KG1 (cell line): ENCODE measurements at regions not wholly inside any gene's neighbourhood (a gene's known extent, or its start where the extent isn't known, plus 50 kb on each side); places are given as distances from the start of the nearest gene placed in this dataset.
"Not testable (repeated sequence)": the region's sequence is repeated elsewhere in the genome, so short reads cannot be mapped to it uniquely, and the experiment has no call there.

Experiments
- DNase-seq: peaks from one replicate; lab custom pipeline; 2025; lab: John Stamatoyannopoulos, UW

DNA sequence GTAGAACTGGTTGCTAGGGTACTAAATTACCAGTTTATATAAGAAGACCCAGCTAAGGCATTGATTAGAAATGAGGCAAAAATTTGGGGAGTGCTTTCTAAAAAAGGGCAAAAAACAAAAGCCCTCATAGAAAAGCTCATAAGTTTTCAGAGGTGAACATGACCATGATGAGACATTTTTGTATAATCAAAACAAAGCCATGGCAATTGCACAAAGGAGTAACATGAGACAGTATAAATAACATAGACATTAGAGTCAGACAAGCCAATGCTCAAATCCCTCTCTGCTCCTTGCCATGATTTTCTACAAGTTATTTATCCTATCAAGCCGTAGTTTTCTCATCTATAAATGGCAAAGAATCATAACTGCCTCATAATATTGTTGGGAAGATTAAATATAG, 112.2 kb upstream of the ADTRP start:
- no peak for DNase-seq

DNA sequence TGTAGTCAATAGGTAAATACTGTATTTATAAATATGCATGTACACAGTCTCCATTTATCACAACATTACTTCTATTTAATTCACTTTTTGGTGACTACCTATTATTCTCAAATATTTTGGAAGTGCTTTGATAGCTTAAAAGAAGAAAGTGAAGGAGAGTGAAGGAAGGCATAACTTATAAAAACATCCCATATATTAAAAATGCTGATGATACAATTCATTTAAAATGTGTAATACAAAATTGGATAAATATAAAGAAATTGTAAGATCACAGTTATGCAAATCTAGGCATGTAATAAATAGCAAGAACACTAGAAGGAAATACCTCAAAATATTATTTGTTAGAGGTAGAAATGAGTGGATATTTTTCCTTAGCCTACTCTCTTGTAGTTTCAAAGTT, 111.6 kb upstream of the ADTRP start:
- no peak for DNase-seq

DNA sequence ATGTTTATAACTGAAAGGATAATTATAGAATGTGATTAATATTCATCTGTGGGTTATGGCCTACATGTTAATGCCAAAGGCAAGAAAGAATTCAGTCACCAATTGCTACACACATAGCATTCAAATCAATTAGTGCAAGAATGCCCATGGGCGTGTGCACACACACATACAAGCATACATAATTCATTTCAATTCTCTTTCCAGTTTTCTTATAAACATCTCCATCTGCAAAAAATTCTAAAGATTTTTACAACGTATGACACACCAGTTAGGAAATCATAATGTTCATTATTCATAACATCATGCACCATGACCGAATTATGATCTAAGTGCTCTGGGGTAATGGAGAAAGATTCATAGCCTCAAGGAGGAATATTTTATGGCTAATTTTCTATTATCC, 111.0 kb upstream of the ADTRP start:
- DNase-seq = no peak

DNA sequence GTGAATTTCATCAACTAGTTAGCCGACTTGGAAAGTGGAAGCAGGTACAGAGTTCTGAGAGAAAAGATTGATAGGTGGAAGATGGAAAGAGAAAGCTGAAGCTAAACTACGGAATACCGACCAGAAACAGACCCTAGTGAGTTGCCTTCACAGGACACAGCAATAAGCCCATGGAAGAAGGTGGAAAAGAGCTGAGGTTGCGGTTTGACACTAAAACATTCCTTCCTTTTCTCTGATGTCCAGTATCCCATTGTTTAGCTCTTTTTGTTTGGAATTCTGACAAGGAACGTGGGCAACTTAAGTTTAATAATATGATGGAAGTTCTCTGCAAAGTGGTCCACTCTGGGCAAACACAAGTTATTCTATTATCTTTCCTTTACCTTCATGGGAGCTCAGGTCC, 110.1 kb upstream of the ADTRP start:
- no peak for DNase-seq

DNA sequence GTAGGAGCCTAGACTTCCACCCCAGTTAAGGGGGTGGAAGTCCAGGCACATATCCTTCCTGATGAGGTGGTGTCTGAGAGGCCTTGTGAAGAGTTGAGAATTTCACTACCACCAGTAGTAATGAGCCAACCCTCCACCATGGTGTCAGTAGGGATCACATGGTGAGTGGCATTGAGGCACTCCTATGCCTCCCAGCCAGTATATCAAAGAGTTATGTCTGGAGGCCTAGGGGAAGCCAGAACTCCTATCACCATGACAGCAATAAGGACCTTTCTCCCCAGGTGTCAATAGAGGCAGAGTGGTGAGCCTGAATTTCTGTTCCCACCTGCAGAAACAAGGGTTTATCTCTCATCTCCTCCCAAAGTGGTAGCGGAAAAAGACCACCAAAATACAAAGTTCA, 106.6 kb upstream of the ADTRP start:
- DNase-seq = no peak

DNA sequence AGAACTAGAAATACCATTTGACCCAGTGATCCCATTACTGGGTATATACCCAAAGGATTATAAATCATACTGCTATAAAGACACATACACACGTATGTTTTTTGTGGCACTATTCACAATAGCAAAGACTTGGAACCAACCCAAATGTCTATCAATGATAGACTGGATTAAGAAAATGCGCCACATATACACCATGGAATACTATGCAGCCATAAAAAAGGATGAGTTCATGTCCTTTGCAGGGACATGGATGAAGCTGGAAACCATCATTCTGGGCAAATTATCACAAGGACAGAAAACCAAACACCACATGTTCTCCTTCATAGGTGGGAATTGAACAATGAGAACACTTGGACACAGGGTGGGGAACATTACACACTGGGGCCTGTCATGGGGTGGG, 104.9 kb upstream of the ADTRP start:
- DNase-seq = not testable (repeated sequence)

DNA sequence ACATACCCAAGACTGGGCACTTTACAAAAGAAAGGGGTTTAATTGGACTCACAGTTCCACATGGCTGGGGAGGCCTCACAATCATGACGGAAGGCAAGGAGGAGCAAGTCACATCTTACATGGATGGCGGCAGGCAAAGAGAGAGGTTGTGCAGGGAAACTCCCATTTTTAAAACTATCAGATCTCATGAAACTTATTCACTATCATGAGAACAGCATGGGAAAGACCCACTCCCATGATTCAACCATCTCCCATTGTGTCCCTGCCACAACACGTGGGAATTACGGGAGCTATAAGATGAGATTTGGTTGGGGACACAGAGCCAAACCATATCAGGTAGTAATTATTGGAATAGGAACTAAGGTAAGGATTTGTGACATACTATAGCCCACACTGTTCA, 101.6 kb upstream of the ADTRP start:
- not testable (repeated sequence) for DNase-seq

DNA sequence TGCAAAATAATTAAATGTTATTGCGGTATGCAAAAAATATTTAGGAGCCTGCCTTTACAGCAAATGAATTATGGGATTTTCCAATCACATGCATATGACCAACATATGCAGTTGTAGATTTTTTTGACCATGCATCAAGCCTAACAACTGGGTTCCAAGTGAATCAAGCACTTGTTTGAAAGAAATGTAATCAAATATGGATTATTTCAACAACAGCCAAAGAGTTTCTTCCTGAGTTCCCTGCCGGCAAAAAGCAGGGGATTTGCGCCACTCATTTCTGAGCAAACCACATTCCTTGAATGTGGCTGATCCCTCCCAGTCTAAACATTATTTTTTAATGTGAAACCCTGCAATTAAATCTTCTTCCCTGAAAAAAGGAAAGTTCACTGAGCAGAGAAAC, 100.1 kb upstream of the ADTRP start:
- no peak for DNase-seq

DNA sequence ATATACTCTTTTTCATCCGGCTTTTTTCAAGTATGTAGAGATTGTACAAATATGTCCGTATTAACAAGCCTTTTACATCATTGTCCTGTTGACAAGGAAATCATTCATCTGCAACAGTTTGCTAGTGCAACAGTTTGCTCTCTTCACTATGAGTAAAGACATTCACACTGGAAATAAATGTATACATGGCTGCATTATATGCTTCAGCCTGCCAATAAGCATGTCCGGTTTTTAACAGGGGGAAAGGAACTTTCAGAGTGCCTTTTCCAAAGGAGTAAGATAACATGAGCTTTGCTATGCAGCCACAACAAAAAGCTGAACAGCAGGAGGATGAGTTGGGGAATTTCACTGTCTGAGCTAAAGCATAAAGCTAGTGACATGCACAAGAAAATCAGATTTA, 99.4 kb upstream of the ADTRP start:
- no peak for DNase-seq

DNA sequence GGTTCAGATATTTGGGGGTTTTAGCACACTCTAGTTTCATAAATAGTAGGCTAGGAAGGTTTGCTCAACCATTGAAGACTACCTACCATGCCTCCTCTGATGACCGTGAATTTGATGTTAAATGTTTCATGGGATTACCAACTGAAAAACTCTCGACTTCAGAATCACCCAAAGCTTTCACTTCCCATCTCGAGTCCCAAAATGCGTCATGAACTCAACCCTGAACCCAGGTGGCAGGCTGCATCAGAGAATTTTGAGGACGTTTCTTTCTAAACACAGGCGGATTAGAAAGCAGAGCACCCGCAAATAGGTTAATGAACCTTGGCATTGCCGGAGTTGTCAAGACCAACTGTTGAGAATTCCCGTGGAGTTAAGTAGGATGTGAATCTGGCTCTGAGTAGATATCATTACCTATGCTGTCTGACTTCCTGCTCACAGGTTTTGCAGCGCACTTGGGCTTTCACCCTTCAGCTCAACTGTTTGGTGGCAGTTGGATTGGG, 98.4 kb upstream of the ADTRP start:
- no peak for DNase-seq

DNA sequence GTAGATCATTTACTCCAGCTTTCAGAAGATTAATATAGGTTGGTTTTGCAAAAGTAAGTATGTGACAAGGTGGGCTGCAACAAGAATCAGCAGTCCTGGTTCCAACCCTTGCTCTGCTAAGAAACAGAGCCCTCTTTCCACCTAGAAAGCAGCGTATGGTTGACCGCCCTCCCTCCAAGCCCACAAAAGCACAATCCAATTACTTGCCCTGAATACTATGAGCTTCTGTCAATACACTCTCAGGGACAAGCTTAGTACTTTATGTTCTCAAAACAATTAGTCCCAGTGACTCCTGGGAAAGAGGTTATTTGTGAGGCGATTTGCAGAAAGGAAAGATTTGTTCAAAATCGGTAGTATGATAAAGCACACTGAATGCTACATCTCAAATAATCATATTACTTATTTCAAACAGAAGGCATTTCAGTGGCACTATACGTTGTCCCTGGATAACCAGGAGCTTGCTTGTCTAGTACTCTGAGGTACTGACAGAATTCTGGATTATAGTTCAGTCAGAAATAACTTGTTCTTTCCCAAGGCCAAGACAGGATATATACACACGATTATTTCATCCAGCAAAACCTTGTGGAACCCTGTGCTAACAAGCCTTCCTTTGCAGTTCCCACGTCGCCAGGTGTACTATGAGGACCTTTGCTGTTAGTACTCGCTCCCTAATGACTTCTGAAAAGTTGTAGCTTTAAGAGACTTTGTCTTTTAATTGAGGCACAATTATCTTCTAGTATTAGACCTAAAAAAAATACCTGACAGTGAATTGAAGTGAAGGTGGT, 96.9 kb upstream of the ADTRP start:
- no peak for DNase-seq

DNA sequence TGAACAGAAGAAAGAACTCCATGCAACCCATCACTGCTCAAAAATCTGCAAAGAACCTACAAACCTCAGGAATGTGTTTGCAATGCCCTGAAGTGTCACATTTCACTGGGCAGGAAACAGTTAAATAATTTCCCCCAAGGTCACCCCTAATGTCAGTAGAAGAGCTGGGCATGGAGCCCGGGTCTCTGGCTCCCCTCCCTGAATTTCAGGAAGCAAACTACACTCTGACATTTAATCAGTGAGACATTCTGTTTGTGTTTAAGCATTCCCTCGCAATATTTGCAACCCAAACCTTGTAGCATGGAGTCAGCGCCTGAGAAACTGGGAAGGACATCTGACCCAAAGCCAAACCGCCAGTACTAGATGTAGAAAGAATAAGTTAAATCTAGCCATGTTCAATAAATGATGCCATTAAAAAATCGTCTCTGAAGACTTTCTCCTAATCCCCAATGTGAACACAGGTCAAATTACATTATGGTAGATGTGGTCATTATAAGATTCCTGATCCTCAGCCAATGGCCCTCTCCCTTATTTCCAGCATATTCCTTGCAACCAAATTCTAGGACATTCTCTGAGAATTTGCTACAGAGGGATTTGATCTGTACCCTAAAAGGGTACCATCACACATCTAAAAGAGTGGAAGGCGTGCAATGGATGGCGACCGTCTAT, 91.2 kb upstream of the ADTRP start:
- DNase-seq = no peak

DNA sequence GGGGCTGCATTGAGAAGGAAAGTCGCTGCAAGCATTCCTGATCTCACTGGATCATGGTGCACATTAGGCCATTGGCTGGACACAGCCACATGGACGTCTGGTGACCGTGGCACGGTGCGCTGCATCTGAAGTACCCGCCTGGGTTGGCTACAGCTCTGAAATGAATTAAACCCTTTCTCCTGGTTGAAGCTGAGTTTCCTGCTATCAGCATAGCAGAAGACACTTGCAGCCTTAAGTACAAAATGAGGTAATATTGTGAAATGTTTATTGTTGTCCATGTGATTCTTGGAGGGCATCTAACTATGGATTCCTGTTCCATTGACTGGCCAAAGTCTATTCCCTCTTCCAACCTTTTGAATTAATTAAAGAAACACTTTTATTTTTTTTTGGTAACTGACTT, 89.8 kb upstream of the ADTRP start:
- no peak for DNase-seq

DNA sequence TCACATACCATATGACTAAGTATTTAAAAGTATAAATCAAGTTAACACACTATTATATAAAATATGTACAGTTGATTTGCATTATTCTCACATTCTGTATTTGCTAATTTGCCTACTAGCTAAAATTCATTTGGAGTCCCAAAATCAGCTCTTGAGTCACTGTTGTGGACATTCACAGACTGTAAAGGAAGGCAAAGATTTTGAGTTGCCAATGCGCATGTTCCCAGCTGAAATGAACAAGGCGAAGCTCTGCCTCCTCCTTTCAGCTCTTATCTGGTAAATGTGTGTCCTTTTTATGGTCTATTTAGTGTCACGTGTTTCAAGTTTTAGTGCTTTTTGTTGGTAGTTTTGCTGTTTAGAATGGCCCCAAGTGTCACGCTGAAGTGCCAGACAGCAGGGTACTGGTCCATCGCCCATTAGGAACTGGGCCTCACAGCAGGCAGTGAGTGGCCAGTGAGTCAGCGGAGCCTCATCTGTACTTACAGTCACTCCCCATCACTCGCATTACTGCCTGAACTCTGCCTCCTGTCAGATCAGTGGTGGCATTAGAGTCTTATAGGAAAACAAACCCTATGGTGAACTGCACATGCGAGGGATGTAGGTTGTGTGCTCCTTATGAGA, 87.2 kb upstream of the ADTRP start:
- no peak for DNase-seq

DNA sequence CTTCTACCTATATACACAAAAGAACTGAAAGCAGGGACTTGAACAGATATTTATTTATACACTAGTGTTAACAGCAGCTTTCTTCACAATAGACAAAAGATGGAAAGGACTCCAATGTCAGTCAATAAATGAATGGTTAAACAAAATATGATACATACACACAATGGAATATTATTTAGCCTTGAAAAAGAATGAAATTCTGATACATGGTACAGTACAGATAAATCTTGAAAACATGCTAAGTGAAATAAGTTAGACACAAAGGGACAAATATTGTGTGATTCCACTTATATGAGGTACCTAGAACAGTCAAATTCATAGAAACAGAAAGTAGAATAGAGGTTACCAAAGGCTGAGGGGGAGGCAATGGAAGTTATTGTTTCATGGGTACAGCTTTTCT, 79.8 kb upstream of the ADTRP start:
- DNase-seq = no peak

DNA sequence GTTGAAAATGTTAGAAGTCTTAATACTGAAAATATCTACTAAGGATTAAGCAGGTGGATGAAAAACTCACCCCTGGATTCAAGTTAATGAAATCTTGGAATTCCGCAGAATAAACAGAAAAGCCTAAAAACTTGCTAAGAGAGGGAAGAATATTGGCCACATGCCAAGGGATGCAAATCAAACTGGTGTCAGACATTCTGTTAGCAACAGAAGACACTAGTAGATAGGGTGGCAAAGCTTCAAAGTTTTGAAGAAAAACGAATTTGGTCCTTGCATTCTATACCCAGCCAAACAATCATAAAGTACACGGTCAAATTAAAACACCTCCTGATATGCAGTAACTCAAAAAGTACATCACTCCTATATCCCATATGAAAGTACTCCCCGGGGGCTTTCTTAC, 77.1 kb upstream of the ADTRP start:
- DNase-seq = no peak

DNA sequence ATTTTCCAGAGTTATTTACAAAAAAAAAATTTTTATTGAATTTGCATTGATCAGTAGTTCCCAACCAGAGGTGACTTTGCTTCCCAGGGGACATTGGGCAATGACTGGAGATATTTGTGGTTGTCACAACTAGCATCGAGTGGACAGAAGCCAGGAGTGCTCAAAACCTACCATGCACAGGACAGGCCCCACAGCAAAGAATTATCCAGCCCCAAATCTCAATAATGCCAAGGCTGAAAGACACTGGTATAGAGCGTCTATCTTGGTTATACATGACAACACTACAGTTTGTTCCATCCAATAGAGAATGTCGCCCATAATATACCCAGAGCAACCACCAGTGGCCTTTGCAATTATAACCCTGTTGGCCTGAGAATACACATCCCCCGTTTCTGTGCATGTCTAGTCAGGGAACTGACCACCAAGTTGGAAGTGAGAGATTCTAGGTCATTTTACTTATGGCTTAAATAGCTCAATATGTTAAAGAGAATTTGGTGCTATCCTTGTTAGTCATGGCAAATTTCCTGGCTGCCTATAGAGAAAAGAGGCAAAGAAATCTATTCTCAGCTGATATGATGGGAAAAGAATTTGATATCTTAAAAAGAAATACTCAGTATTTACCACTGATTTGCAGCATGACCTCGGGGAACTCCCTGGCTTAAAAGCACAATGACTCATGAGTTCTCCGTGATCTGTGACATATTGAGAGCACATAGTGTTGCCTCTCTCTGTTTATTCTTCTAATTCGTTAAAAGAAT, 76.0 kb upstream of the ADTRP start:
- no peak for DNase-seq

DNA sequence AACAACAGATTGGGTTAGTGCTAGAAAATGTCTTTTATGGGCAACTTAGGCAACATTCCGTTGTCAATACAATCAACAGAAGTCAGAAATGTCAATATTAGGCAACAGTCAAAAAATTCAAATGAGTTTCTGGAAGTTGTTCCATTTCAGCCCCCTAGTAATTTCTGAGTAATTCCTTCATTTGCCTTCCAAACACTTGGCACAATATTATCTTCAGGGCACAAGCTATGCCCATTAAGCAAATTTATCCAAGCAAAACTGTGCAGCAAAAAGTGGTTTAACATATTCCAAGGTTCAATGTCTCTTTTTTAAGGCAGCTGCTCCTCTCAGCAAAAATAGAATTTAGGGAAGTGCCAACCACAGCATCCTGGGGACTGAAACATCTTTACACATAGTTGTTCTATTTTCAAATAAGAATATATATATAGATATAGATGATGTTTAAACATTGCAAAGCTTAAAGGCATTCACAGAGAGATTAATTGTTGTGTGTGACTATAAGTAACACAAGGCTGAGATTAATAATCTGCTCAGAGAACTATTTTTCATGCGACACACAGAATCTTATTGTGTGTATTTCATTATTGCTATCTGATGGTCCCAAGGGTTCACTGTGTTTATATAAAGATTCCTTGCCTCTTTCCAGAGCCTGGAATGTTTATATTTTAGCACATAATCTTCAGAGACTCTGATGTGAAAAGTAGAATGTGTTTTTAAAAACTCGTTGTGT, 75.2 kb upstream of the ADTRP start:
- DNase-seq = no peak

DNA sequence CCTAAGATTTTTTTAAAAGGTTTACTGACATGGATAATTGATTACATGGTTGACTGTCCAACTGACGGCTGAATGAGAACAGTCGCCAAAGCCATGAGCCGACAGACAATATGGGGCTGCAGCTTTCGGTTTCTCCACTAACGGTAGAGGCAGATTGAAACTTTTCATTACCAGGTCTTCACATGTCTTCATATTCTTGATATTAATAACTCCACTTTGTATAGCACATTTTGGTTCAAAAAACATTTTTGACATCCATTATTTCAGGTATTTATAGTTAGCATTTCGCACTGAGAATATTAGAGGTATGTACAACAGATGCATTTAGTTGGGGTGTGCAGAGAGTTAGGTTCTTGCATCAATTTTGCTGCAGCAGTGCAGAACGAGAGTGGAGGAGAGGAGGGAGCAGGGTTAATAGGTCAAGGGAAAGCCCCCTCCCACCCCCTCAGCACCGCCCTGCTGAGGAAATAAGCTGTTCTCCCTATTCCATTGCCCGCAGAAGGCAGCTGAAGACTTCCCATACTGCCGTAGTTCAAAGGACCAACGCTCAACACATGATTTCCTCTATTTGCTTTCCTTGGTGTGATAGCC, 73.6 kb upstream of the ADTRP start:
- no peak for DNase-seq

DNA sequence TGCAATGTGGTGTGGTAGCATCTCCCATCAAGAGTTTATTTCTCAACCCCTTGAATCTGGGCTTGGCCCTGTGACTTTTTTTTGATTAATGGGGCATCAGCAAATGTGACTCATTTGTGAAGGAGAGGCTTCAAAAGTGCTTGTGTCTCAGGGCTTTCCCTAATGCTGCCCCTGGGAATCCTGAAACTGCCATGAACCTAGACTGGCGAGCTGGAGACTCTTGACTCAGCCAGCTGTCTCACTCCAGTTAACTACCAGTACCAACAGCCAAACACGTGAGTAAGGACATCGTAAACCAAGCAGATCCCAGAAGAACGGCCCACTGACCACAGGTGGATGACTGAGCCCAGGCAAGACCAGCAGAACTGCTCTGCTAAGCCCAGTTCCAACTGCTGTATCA, 72.8 kb upstream of the ADTRP start:
- DNase-seq = no peak
